KMS-11 (cell line): ENCODE measurements at regions not wholly inside any gene's neighbourhood (a gene's known extent, or its start where the extent isn't known, plus 50 kb on each side); places are given as distances from the start of the nearest gene placed in this dataset.

Experiments used
- H2AFZ ChIP-seq: fragments of 200-600 bp; sonication (generic); 2 replicates; pipeline ENCODE4 v1.6.1; 2016; ENCODE audit warnings: antibody characterized with exemption, mixed run types, low read depth
- H3K27ac ChIP-seq: fragments of 200-600 bp; sonication (generic); 2 replicates; pipeline ENCODE4 v1.6.1; 2016; ENCODE audit warnings: mild to moderate bottlenecking, mixed run types
- H3K27me3 ChIP-seq: fragments of 200-600 bp; sonication (generic); 2 replicates; pipeline ENCODE4 v1.6.1; 2017; ENCODE audit warnings: mild to moderate bottlenecking, low read depth, mixed run types, moderate library complexity; ENCODE audit not compliant: insufficient read depth
- H3K36me3 ChIP-seq: fragments of 200-600 bp; sonication (generic); 2 replicates; pipeline ENCODE4 v1.6.1; 2017; ENCODE audit warnings: mild to moderate bottlenecking, mixed run types; ENCODE audit not compliant: insufficient read depth
- H3K4me1 ChIP-seq: fragments of 200-600 bp; sonication (generic); 2 replicates; pipeline ENCODE4 v1.6.1; 2016; ENCODE audit warnings: mild to moderate bottlenecking, low read depth, mixed run types; ENCODE audit not compliant: poor library complexity, severe bottlenecking
- H3K4me2 ChIP-seq: fragments of 200-600 bp; sonication (generic); 2 replicates; pipeline ENCODE4 v1.7.0; 2016; ENCODE audit warnings: mild to moderate bottlenecking, mixed run types
- H3K4me3 ChIP-seq: fragments of 200-600 bp; sonication (generic); IDR thresholded peaks from 2 replicates; pipeline ENCODE4 v1.6.1; 2017; ENCODE audit warnings: low read depth, low read length, mixed read lengths; ENCODE audit not compliant: insufficient read depth
- H3K79me2 ChIP-seq: fragments of 200-600 bp; sonication (generic); 2 replicates; pipeline ENCODE4 v1.6.1; 2016; ENCODE audit warnings: low read depth, mixed run types; ENCODE audit not compliant: insufficient read depth
- H3K9ac ChIP-seq: fragments of 200-600 bp; sonication (generic); 2 replicates; pipeline ENCODE4 v1.6.1; 2016; ENCODE audit warnings: mild to moderate bottlenecking, mixed run types
- H4K20me1 ChIP-seq: fragments of 200-600 bp; sonication (generic); 2 replicates; pipeline ENCODE4 v1.6.1; 2016; ENCODE audit warnings: mild to moderate bottlenecking, mixed run types; ENCODE audit not compliant: insufficient read depth
- CTCF ChIP-seq: fragments of 200-600 bp; sonication (generic); conservative IDR thresholded peaks from 2 replicates; pipeline ENCODE4 v1.6.1; 2017; ENCODE audit warnings: low read depth, mild to moderate bottlenecking, antibody characterized with exemption, low read length, moderate library complexity, mixed read lengths

- no peak overlapping the region for H3K4me2 ChIP-seq
- no peak overlapping the region for H3K4me3 ChIP-seq
- no peak overlapping the region for H3K9ac ChIP-seq
- no peak overlapping the region for H2AFZ ChIP-seq
- H3K79me2 ChIP-seq: no peaks in the 10 kb centered on the region
- H3K4me1 ChIP-seq: no peaks in the 10 kb centered on the region
- H3K27me3 ChIP-seq: no peaks in the 10 kb centered on the region
- no peak for TF ChIP-seq CTCF
- no peaks in the 10 kb centered on the region for H3K36me3 ChIP-seq
- no peak overlapping the region for H3K27ac ChIP-seq
- no peaks in the 10 kb centered on the region for H4K20me1 ChIP-seq
Measured at GRCh38 chr2:220120041-220120440, 492.6 kb downstream of the SLC4A3 start.

- Histone ChIP-seq H3K4me3 (no peak overlapping the region), H3K9ac (no peak overlapping the region), H3K27me3 (no peaks in the 10 kb centered on the region), H3K27ac (no peak overlapping the region), H3K36me3 (no peaks in the 10 kb centered on the region), H3K79me2 (no peaks in the 10 kb centered on the region), H3K4me2 (no peak overlapping the region), H2AFZ (no peak overlapping the region), H3K4me1 (no peaks in the 10 kb centered on the region), H4K20me1 (no peaks in the 10 kb centered on the region)
- TF ChIP-seq CTCF: no peak
Measured at GRCh38 chr2:220123751-220124150, 496.3 kb downstream of the SLC4A3 start.

- H3K4me2 ChIP-seq: no peak overlapping the region
- no peak overlapping the region for H3K9ac ChIP-seq
- H2AFZ ChIP-seq: no peak overlapping the region
- H3K36me3 ChIP-seq: no peaks in the 10 kb centered on the region
- no peaks in the 10 kb centered on the region for H3K27me3 ChIP-seq
- H3K27ac ChIP-seq: no peak overlapping the region
- no peaks in the 10 kb centered on the region for H3K4me1 ChIP-seq
- no peaks in the 10 kb centered on the region for H3K79me2 ChIP-seq
- H3K4me3 ChIP-seq: no peak overlapping the region
- TF ChIP-seq CTCF: no peak
- H4K20me1 ChIP-seq: no peaks in the 10 kb centered on the region
Measured at GRCh38 chr2:220125551-220125950, 498.1 kb downstream of the SLC4A3 start.

GRCh38 chr2:220127311-220127710 is 499.9 kb downstream of the SLC4A3 start:
- H3K4me1 ChIP-seq: no peaks in the 10 kb centered on the region
- H3K4me2 ChIP-seq: no peak overlapping the region
- H3K36me3 ChIP-seq: no peaks in the 10 kb centered on the region
- no peaks in the 10 kb centered on the region for H3K27me3 ChIP-seq
- no peak overlapping the region for H2AFZ ChIP-seq
- H3K9ac ChIP-seq: no peak overlapping the region
- H3K27ac ChIP-seq: no peak overlapping the region
- no peaks in the 10 kb centered on the region for H3K79me2 ChIP-seq
- H4K20me1 ChIP-seq: no peaks in the 10 kb centered on the region
- no peak overlapping the region for H3K4me3 ChIP-seq
- no peak for TF ChIP-seq CTCF

GRCh38 chr2:220127876-220128275 is 500.4 kb downstream of the SLC4A3 start:
- Histone ChIP-seq H3K36me3 (no peaks in the 10 kb centered on the region), H3K9ac (no peak overlapping the region), H3K4me1 (no peaks in the 10 kb centered on the region), H3K4me3 (no peak overlapping the region), H3K4me2 (no peak overlapping the region), H3K27me3 (no peaks in the 10 kb centered on the region), H3K27ac (no peak overlapping the region), H3K79me2 (no peaks in the 10 kb centered on the region), H4K20me1 (no peaks in the 10 kb centered on the region), H2AFZ (no peak overlapping the region)
- no peak for TF ChIP-seq CTCF
